Fibroblast of lung (primary cell): ENCODE measurements at regions not wholly inside any gene's neighbourhood (a gene's known extent, or its start where the extent isn't known, plus 50 kb on each side); places are given as distances from the start of the nearest gene placed in this dataset.

Source experiments
- EZH2 ChIP-seq: IDR thresholded peaks from 2 replicates; pipeline ENCODE4 v1.5.1; 2012; ENCODE audit warnings: low read length, control low read depth, mild to moderate bottlenecking; ENCODE audit errors: missing control alignments
- TF ChIP-seq, protein P1 (sequence below), 2 donors: IDR thresholded peaks in 1 of 2; conservative IDR thresholded peaks in 1 of 2; 1 replicate in 1 of 2; 2 replicates in 1 of 2; pipeline ENCODE4 v1.5.1; 2011 to 2012; ENCODE audit warnings: low read length in 2 of 2, control low read depth in 1 of 2, inconsistent platforms in 1 of 2, low read depth in 1 of 2, mild to moderate bottlenecking in 1 of 2

DNA sequence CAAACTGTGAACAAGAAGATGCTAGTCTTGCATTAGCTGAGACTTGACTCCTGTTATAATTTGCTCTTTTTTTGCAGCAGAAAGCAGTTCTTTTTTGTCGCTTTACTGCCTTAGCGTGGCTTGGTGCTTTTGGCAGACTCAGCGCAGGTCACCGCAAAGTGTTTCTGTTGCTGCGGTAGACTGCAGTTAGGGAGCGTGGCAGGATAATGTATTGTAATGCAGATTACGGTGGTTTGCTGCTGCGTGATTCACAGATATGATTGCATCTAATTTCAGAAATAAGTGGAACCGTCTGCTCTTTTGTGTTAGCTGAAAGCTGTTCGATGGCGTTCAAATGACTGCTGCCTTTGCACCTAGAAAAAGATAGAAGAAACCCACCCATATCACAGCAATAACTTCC is 131.6 kb upstream of the SATB2 start:
- TF ChIP-seq, protein P1, sequence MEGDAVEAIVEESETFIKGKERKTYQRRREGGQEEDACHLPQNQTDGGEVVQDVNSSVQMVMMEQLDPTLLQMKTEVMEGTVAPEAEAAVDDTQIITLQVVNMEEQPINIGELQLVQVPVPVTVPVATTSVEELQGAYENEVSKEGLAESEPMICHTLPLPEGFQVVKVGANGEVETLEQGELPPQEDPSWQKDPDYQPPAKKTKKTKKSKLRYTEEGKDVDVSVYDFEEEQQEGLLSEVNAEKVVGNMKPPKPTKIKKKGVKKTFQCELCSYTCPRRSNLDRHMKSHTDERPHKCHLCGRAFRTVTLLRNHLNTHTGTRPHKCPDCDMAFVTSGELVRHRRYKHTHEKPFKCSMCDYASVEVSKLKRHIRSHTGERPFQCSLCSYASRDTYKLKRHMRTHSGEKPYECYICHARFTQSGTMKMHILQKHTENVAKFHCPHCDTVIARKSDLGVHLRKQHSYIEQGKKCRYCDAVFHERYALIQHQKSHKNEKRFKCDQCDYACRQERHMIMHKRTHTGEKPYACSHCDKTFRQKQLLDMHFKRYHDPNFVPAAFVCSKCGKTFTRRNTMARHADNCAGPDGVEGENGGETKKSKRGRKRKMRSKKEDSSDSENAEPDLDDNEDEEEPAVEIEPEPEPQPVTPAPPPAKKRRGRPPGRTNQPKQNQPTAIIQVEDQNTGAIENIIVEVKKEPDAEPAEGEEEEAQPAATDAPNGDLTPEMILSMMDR (conservative IDR thresholded peaks at IDR 0.05 in 1 of 2, IDR thresholded peaks at IDR 0.05 in 1 of 2; ENCODE audit: low read depth in 1 of 2, low read length in 2 of 2): no peak
- no peak for TF ChIP-seq EZH2
